Astrocyte (in vitro differentiated cells and primary cell): ENCODE measurements at regions not wholly inside any gene's neighbourhood (a gene's known extent, or its start where the extent isn't known, plus 50 kb on each side); places are given as distances from the start of the nearest gene placed in this dataset.

Experiments
- DNase-seq: peaks from one replicate; pipeline ENCODE4 v3.0.0-alpha.2; 2010; ENCODE audit warnings: low read depth
- FAIRE-seq: peaks from 2 replicates; lab custom pipeline; 2011; peaks lifted over from hg19 to GRCh38; lab: Jason Lieb, UNC
- H2AFZ ChIP-seq: 2 replicates; pipeline ENCODE4 v1.6.0; 2012; ENCODE audit warnings: low read depth, low read length, inconsistent platforms
- H3K27ac ChIP-seq: 2 replicates; pipeline ENCODE4 v1.5.1; 2011; ENCODE audit warnings: low read depth, low read length, inconsistent platforms
- H3K27me3 ChIP-seq: 2 replicates; pipeline ENCODE4 v1.6.0; 2011; ENCODE audit warnings: low read length, inconsistent platforms; ENCODE audit not compliant: insufficient read depth
- H3K36me3 ChIP-seq: 2 replicates; pipeline ENCODE4 v1.5.1; 2011; ENCODE audit warnings: low read length, inconsistent platforms; ENCODE audit not compliant: insufficient read depth
- H3K4me1 ChIP-seq: 2 replicates; pipeline ENCODE4 v1.5.1; 2011; ENCODE audit warnings: low read length, inconsistent platforms; ENCODE audit not compliant: insufficient read depth
- H3K4me2 ChIP-seq: 2 replicates; pipeline ENCODE4 v1.6.0; 2012; ENCODE audit warnings: low read length, inconsistent platforms
- H3K4me3 ChIP-seq: 2 replicates; pipeline ENCODE4 v1.5.1; 2011; ENCODE audit warnings: low read depth, mild to moderate bottlenecking, low read length, inconsistent platforms; ENCODE audit not compliant: insufficient read depth
- H3K79me2 ChIP-seq: 2 replicates; pipeline ENCODE4 v1.6.0; 2012; ENCODE audit warnings: mild to moderate bottlenecking, low read length, inconsistent platforms; ENCODE audit not compliant: insufficient read depth
- H3K9ac ChIP-seq: 2 replicates; pipeline ENCODE4 v1.6.0; 2012; ENCODE audit warnings: mild to moderate bottlenecking, low read length, inconsistent platforms
- H3K9me3 ChIP-seq: 2 replicates; pipeline ENCODE4 v1.5.1; 2012; ENCODE audit warnings: low read depth, mild to moderate bottlenecking, low read length, inconsistent platforms; ENCODE audit not compliant: insufficient read depth
- H4K20me1 ChIP-seq: 2 replicates; pipeline ENCODE4 v1.6.0; 2012; ENCODE audit warnings: low read length, inconsistent platforms; ENCODE audit not compliant: insufficient read depth
- H3K27ac Mint-ChIP-seq: one replicate; pipeline ENCODE4 v1.8.0; 2021; ENCODE audit warnings: mild to moderate bottlenecking, mixed read lengths; ENCODE audit not compliant: unreplicated experiment
- H3K27me3 Mint-ChIP-seq: one replicate; pipeline ENCODE4 v1.8.0; 2021; ENCODE audit warnings: low read depth, mixed read lengths; ENCODE audit not compliant: unreplicated experiment
- H3K36me3 Mint-ChIP-seq: one replicate; pipeline ENCODE4 v1.8.0; 2021; ENCODE audit warnings: low read depth, mixed read lengths; ENCODE audit not compliant: unreplicated experiment
- H3K4me1 Mint-ChIP-seq: one replicate; pipeline ENCODE4 v1.8.0; 2021; ENCODE audit warnings: low read depth, mixed read lengths; ENCODE audit not compliant: unreplicated experiment
- H3K4me3 Mint-ChIP-seq: one replicate; pipeline ENCODE4 v1.8.0; 2021; ENCODE audit warnings: mild to moderate bottlenecking, moderate library complexity, mixed read lengths; ENCODE audit not compliant: unreplicated experiment
- H3K9me3 Mint-ChIP-seq: one replicate; pipeline ENCODE4 v1.8.0; 2021; ENCODE audit warnings: mild to moderate bottlenecking, mixed read lengths; ENCODE audit not compliant: unreplicated experiment
- CTCF ChIP-seq: IDR thresholded peaks from 2 replicates; pipeline ENCODE4 v1.5.1; 2011; ENCODE audit warnings: low read depth, mild to moderate bottlenecking, inconsistent platforms, low read length, moderate library complexity; ENCODE audit not compliant: insufficient read depth
- EZH2 ChIP-seq: IDR thresholded peaks from 2 replicates; pipeline ENCODE4 v1.6.1; 2012; ENCODE audit warnings: mild to moderate bottlenecking, low read length, inconsistent platforms; ENCODE audit not compliant: insufficient read depth

GRCh38 chr2:64716569-64716968 is 62.9 kb upstream of the SERTAD2 start:
- H3K4me3 Mint-ChIP-seq, result no peak overlapping the region
- Histone ChIP-seq H3K27me3 (no peaks in the 10 kb centered on the region), H3K27ac (no peak overlapping the region), H3K36me3 (no peaks in the 10 kb centered on the region), H3K79me2 (peaks cover 10% of the 10 kb centered on the region), H3K9me3 (no peaks in the 10 kb centered on the region), H3K9ac (no peak overlapping the region), H2AFZ (no peak overlapping the region), H3K4me3 (no peak overlapping the region), H4K20me1 (no peaks in the 10 kb centered on the region), H3K4me1 (no peaks in the 10 kb centered on the region), H3K4me2 (no peak overlapping the region)
- H3K27ac Mint-ChIP-seq, result no peak overlapping the region
- no peaks in the 10 kb centered on the region for H3K27me3 Mint-ChIP-seq
- no peak for FAIRE-seq
- no peaks in the 10 kb centered on the region for H3K36me3 Mint-ChIP-seq
- H3K9me3 Mint-ChIP-seq, result no peaks in the 10 kb centered on the region
- no peak for DNase-seq
- H3K4me1 Mint-ChIP-seq, result peaks cover 9% of the 10 kb centered on the region
- TF ChIP-seq EZH2, result no peak
- TF ChIP-seq CTCF, result no peak

DNA sequence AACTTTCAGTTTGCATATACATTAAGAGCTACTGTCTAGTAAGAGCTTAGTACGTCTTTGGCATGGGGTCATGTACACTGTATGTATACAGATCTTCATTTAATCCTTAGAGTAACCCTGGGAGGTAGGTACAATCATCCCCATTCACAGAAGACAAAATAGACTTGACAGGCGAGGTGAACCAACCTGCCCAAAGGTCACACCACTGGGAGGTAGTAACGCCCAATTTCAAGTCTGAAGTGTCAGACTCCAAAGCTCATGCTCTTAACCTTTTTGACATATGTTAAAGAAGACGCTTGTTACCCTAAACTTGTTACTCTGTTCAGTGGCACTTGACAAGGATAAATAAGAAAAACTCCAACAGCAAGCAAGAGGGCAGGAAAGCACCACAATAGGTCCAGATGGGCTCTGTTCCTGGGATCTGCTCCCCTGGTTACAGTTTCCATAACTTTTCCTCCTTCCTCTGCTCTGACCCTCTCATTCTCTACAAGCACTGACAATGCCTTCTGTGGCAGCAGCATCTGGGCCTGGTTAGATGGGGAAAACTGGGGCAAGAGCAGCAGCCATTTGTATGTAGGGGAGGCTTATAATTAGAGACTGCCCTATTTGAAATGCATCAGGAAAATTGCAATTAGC is 64.7 kb upstream of the SERTAD2 start:
- Mint-ChIP-seq H3K36me3 (no peaks in the 10 kb centered on the region), H3K9me3 (no peaks in the 10 kb centered on the region), H3K27ac (no peak overlapping the region), H3K4me3 (no peak overlapping the region), H3K27me3 (no peaks in the 10 kb centered on the region), H3K4me1 (peaks cover 9% of the 10 kb centered on the region)
- H3K4me2 ChIP-seq, result no peak overlapping the region
- no peak for TF ChIP-seq CTCF
- H2AFZ ChIP-seq, result no peak overlapping the region
- H3K79me2 ChIP-seq, result peaks cover 10% of the 10 kb centered on the region
- no peak overlapping the region for H3K9ac ChIP-seq
- H3K27ac ChIP-seq, result no peak overlapping the region
- no peaks in the 10 kb centered on the region for H3K4me1 ChIP-seq
- H3K9me3 ChIP-seq, result no peaks in the 10 kb centered on the region
- no peak for FAIRE-seq
- no peaks in the 10 kb centered on the region for H3K27me3 ChIP-seq
- H3K4me3 ChIP-seq, result no peak overlapping the region
- H4K20me1 ChIP-seq, result no peaks in the 10 kb centered on the region
- DNase-seq, result no peak
- no peaks in the 10 kb centered on the region for H3K36me3 ChIP-seq

GRCh38 chr2:64720535-64721319 is 67.0 kb upstream of the SERTAD2 start:
- no peaks in the 10 kb centered on the region for H3K9me3 ChIP-seq
- FAIRE-seq, result no peak
- H3K27me3 ChIP-seq, result no peaks in the 10 kb centered on the region
- no peak overlapping the region for H2AFZ ChIP-seq
- no peaks in the 10 kb centered on the region for H3K27me3 Mint-ChIP-seq
- no peaks in the 10 kb centered on the region for H3K9me3 Mint-ChIP-seq
- no peaks in the 10 kb centered on the region for H4K20me1 ChIP-seq
- H3K4me1 Mint-ChIP-seq, result peaks cover 9% of the 10 kb centered on the region
- TF ChIP-seq EZH2 (no peak), CTCF (no peak)
- H3K79me2 ChIP-seq, result peaks cover 10% of the 10 kb centered on the region
- H3K4me3 ChIP-seq, result no peak overlapping the region
- no peak overlapping the region for H3K4me2 ChIP-seq
- H3K9ac ChIP-seq, result no peak overlapping the region
- H3K27ac Mint-ChIP-seq, result no peak overlapping the region
- no peak for DNase-seq
- no peaks in the 10 kb centered on the region for H3K4me1 ChIP-seq
- no peaks in the 10 kb centered on the region for H3K36me3 Mint-ChIP-seq
- no peak overlapping the region for H3K4me3 Mint-ChIP-seq
- H3K36me3 ChIP-seq, result no peaks in the 10 kb centered on the region
- H3K27ac ChIP-seq, result no peak overlapping the region
